Inflammatory macrophage (primary cell): ENCODE measurements at regions not wholly inside any gene's neighbourhood (a gene's known extent, or its start where the extent isn't known, plus 50 kb on each side); places are given as distances from the start of the nearest gene placed in this dataset.
A peak's percentile ranks its signal among the peaks of the same experiment; 100 is the strongest.
"Not testable (repeated sequence)": the region's sequence is repeated elsewhere in the genome, so short reads cannot be mapped to it uniquely, and the experiment has no call there.

Source experiments
- DNase-seq, 2 donors: peaks; one replicate each; pipeline ENCODE4 v3.0.0-alpha.2; 2020 to 2022

GRCh38 chr4:114088481-114088880 lies 109.0 kb upstream of the ARSJ start:
- DNase-seq = no peak

GRCh38 chr4:114091546-114091945 lies 112.1 kb upstream of the ARSJ start:
- no peak for DNase-seq

GRCh38 chr4:114093221-114093715 lies 113.8 kb upstream of the ARSJ start:
- no peak for DNase-seq

GRCh38 chr4:114100288-114101031 lies 121.0 kb upstream of the ARSJ start:
- DNase-seq = no peak

- no peak for DNase-seq
These were observed 124.5 kb upstream of the ARSJ start for GRCh38 chr4:114103908-114104307.

GRCh38 chr4:114108869-114109268 lies 129.4 kb upstream of the ARSJ start:
- no peak for DNase-seq

GRCh38 chr4:114109776-114110175 lies 130.3 kb upstream of the ARSJ start:
- no peak for DNase-seq

GRCh38 chr4:114115526-114115925 lies 136.1 kb upstream of the ARSJ start:
- no peak for DNase-seq

- no peak for DNase-seq
These were observed 137.4 kb upstream of the ARSJ start for GRCh38 chr4:114116861-114117260.

GRCh38 chr4:114121221-114121620 lies 141.8 kb upstream of the ARSJ start:
- DNase-seq = no peak

- DNase-seq = no peak
These were observed 152.8 kb upstream of the ARSJ start for GRCh38 chr4:114132199-114132598.

GRCh38 chr4:114132830-114133229 lies 153.4 kb upstream of the ARSJ start:
- no peak for DNase-seq

- no peak for DNase-seq
These were observed 156.6 kb upstream of the ARSJ start for GRCh38 chr4:114136069-114136468.

- DNase-seq = no peak
These were observed 158.5 kb upstream of the ARSJ start for GRCh38 chr4:114137984-114138383.

GRCh38 chr4:114146947-114147618 lies 167.6 kb upstream of the ARSJ start:
- DNase-seq = peak in 1 of 2 donors; percentile 1

GRCh38 chr4:114147619-114148208 lies 168.3 kb upstream of the ARSJ start:
- DNase-seq = not testable (repeated sequence)

- not testable (repeated sequence) for DNase-seq
These were observed 169.1 kb upstream of the ARSJ start for GRCh38 chr4:114148372-114149070.

- no peak for DNase-seq
These were observed 176.9 kb upstream of the ARSJ start for GRCh38 chr4:114156371-114156770.

- DNase-seq = no peak
These were observed 182.4 kb upstream of the ARSJ start for GRCh38 chr4:114161809-114162208.

- DNase-seq = no peak
These were observed 183.6 kb upstream of the ARSJ start for GRCh38 chr4:114163051-114163450.

- no peak for DNase-seq
These were observed 194.5 kb upstream of the ARSJ start for GRCh38 chr4:114173968-114174367.

GRCh38 chr4:114177628-114178027 lies 198.2 kb upstream of the ARSJ start:
- no peak for DNase-seq

- DNase-seq = no peak
These were observed 198.9 kb upstream of the ARSJ start for GRCh38 chr4:114178392-114178791.
